ENCODE measurements at regions not wholly inside any gene's neighbourhood (a gene's known extent, or its start where the extent isn't known, plus 50 kb on each side); places are given as distances from the start of the nearest gene placed in this dataset.
A peak's percentile ranks its signal among the peaks of the same experiment; 100 is the strongest.

GRCh38 chr17:65477600-65477999, 83.8 kb downstream of the AXIN2 start:
- DNase-seq = no peak

GRCh38 chr17:65474660-65475059, 86.8 kb downstream of the AXIN2 start:
- no peak for DNase-seq

GRCh38 chr17:65473985-65474384, 87.5 kb downstream of the AXIN2 start:
- DNase-seq = no peak

GRCh38 chr17:65473363-65473762, 88.1 kb downstream of the AXIN2 start:
- no peak for DNase-seq

GRCh38 chr17:65472666-65473309, 88.7 kb downstream of the AXIN2 start:
- DNase-seq = no peak

GRCh38 chr17:65470783-65471182, 90.7 kb downstream of the AXIN2 start:
- DNase-seq = peak in 1 of 2 experiments; percentile 29

- DNase-seq = no peak
Measured at GRCh38 chr17:65468321-65468720, 93.1 kb downstream of the AXIN2 start.

GRCh38 chr17:65467156-65467555, 94.3 kb downstream of the AXIN2 start:
- no peak for DNase-seq

GRCh38 chr17:65466547-65466946, 94.9 kb downstream of the AXIN2 start:
- DNase-seq = no peak

GRCh38 chr17:65463242-65463641, 98.2 kb downstream of the AXIN2 start:
- DNase-seq = no peak

- no peak for DNase-seq
Measured at GRCh38 chr17:65459677-65460347, 101.6 kb downstream of the AXIN2 start.

- no peak for DNase-seq
Measured at GRCh38 chr17:65457635-65458257, 103.7 kb downstream of the AXIN2 start.

GRCh38 chr17:65457183-65457582, 104.3 kb downstream of the AXIN2 start:
- no peak for DNase-seq

- no peak for DNase-seq
Measured at GRCh38 chr17:65456368-65457151, 104.9 kb downstream of the AXIN2 start.

- DNase-seq = peak in 1 of 2 experiments; percentile 56
Measured at GRCh38 chr17:65455972-65456343, 105.5 kb downstream of the AXIN2 start.

GRCh38 chr17:65455154-65455971, 106.1 kb downstream of the AXIN2 start:
- no peak for DNase-seq

GRCh38 chr17:65453204-65453931, 108.1 kb downstream of the AXIN2 start:
- no peak for DNase-seq

- DNase-seq = no peak
Measured at GRCh38 chr17:65449495-65449894, 112.0 kb downstream of the AXIN2 start.

GRCh38 chr17:65447823-65448222, 113.6 kb downstream of the AXIN2 start:
- DNase-seq = no peak

GRCh38 chr17:65446838-65447526, 114.5 kb downstream of the AXIN2 start:
- no peak for DNase-seq

GRCh38 chr17:65446043-65446442, 115.4 kb downstream of the AXIN2 start:
- no peak for DNase-seq

Data from NCI-H524 (cell line).